K562 (cell line): ENCODE measurements at regions not wholly inside any gene's neighbourhood (a gene's known extent, or its start where the extent isn't known, plus 50 kb on each side); places are given as distances from the start of the nearest gene placed in this dataset.

ENCODE experiments used
- ATF1 ChIP-seq, 2 experiments: fragments of 450-650 bp in 1 of 2; IDR thresholded peaks; 2 replicates each; pipeline ENCODE4 v1.6.1; 2016; ENCODE audit warnings: missing compliant biosample characterization in 1 of 2, missing genetic modification characterization in 1 of 2
- ATF2 ChIP-seq: sonication (generic); formaldehyde crosslinking; IDR thresholded peaks from 2 replicates; pipeline ENCODE4 v1.8.1; 2022; ENCODE audit warnings: missing genetic modification reagents
- CBX2 ChIP-seq: fragments of 200-600 bp; sonication (generic); IDR thresholded peaks from one replicate; pipeline ENCODE4 v1.6.1; 2012; ENCODE audit warnings: mild to moderate bottlenecking, low read length, inconsistent platforms; ENCODE audit not compliant: insufficient read depth, poor library complexity, severe bottlenecking
- CTCF ChIP-seq, 3 experiments: IDR thresholded peaks in 2 of 3; conservative IDR thresholded peaks in 1 of 3; 2 replicates each; pipeline ENCODE4 v1.5.1; 2011 to 2012; ENCODE audit warnings: low read length in 3 of 3, mild to moderate bottlenecking in 3 of 3, control low read depth in 2 of 3, improper control_type of control experiment in 1 of 3, inconsistent platforms in 1 of 3, low read depth in 1 of 3, mixed read lengths in 1 of 3, moderate library complexity in 1 of 3; ENCODE audit not compliant: insufficient read depth in 2 of 3
- FIP1L1 ChIP-seq: fragments of 200-400 bp; formaldehyde crosslinking; IDR thresholded peaks from 2 replicates; pipeline ENCODE4 v1.6.1; 2018; ENCODE audit warnings: mild to moderate bottlenecking, low read depth, low read length; ENCODE audit not compliant: poor library complexity, severe bottlenecking
- HBP1 ChIP-seq: fragments of 450-650 bp; formaldehyde crosslinking; IDR thresholded peaks from 2 replicates; pipeline ENCODE4 v1.4.0; 2022; ENCODE audit warnings: missing genetic modification characterization
- MAFK ChIP-seq: IDR thresholded peaks from 2 replicates; pipeline ENCODE4 v1.6.1; 2011; ENCODE audit warnings: low read length, improper control_type of control experiment
- MLLT1 ChIP-seq, 2 experiments: fragments of 450-650 bp; IDR thresholded peaks; 2 replicates each; pipeline ENCODE4 v1.6.1; 2016
- POLR2A ChIP-seq: fragments of 450-650 bp; conservative IDR thresholded peaks from 2 replicates; pipeline ENCODE4 v1.6.1; 2016
- PTBP1 ChIP-seq: fragments of 200-400 bp; formaldehyde crosslinking; IDR thresholded peaks from 2 replicates; pipeline ENCODE4 v1.6.1; 2017; ENCODE audit warnings: low read depth, low read length
- SMC3 ChIP-seq: conservative IDR thresholded peaks from 2 replicates; pipeline ENCODE4 v1.6.1; 2011; ENCODE audit warnings: low read depth, low read length, improper control_type of control experiment; ENCODE audit not compliant: insufficient read depth
- ZNF124 ChIP-seq: sonication (generic); formaldehyde crosslinking; IDR thresholded peaks from 2 replicates; pipeline ENCODE4 v1.8.1; 2022; ENCODE audit warnings: missing genetic modification reagents

- TF ChIP-seq CTCF (IDR thresholded peaks at IDR 0.05 in 2 of 3, conservative IDR thresholded peaks at IDR 0.05 in 1 of 3; ENCODE audit: insufficient read depth in 2 of 3, low read depth in 1 of 3, low read length in 3 of 3), result no peak
- TF ChIP-seq PTBP1, result no peak
- no peak for TF ChIP-seq ATF1 (CRISPR knock-in tag; IDR thresholded peaks at IDR 0.05)
- no peak for TF ChIP-seq ATF1 (tag; IDR thresholded peaks at IDR 0.05)
- no peak for TF ChIP-seq MLLT1 (IDR thresholded peaks at IDR 0.05)
- no peak for TF ChIP-seq CBX2
- TF ChIP-seq MAFK, result no peak
- TF ChIP-seq POLR2A, result no peak
- no peak for TF ChIP-seq HBP1 (CRISPR knock-in tag)
- TF ChIP-seq FIP1L1, result no peak
- no peak for TF ChIP-seq ATF2 (CRISPR knock-in tag)
- no peak for TF ChIP-seq ZNF124 (CRISPR knock-in tag)
- no peak for TF ChIP-seq SMC3
These were observed 89.0 kb upstream of the LPP start for GRCh38 chr3:188064831-188065493.
